Brain microvascular endothelial cell (primary cell): ENCODE measurements at regions not wholly inside any gene's neighbourhood (a gene's known extent, or its start where the extent isn't known, plus 50 kb on each side); places are given as distances from the start of the nearest gene placed in this dataset.

Experiments
- DNase-seq: peaks from one replicate; pipeline ENCODE4 v3.0.0-alpha.2; 2020
- H3K27ac ChIP-seq: fragments of 250-450 bp; sonication (Bioruptor Pico); 2 replicates; pipeline ENCODE4 v1.5.1; 2020; ENCODE audit warnings: mild to moderate bottlenecking, moderate library complexity
- H3K27me3 ChIP-seq: fragments of 250-450 bp; sonication (Bioruptor Pico); replicated peaks from 2 replicates; pipeline ENCODE4 v1.5.1; 2020; ENCODE audit warnings: mild to moderate bottlenecking
- H3K36me3 ChIP-seq: fragments of 250-450 bp; sonication (Bioruptor Pico); replicated peaks from 2 replicates; pipeline ENCODE4 v1.5.1; 2020; ENCODE audit warnings: mild to moderate bottlenecking
- H3K4me3 ChIP-seq: 2 replicates; pipeline ENCODE4 v1.5.1; 2011; ENCODE audit warnings: low read depth, mild to moderate bottlenecking, control low read depth, low read length, moderate library complexity
- in situ Hi-C: cut with HindIII; loops from 2 replicates; pipeline ENCODE4 v1.10.0; 2017; ENCODE audit warnings: low sequenced_read_pairs, low pct_ligation_motif_present
- TF ChIP-seq, protein P1 (sequence below): IDR thresholded peaks from 2 replicates; pipeline ENCODE4 v1.5.1; 2011; ENCODE audit warnings: low read depth, mild to moderate bottlenecking, moderate library complexity, low read length, control low read depth, inconsistent platforms; ENCODE audit errors: missing control alignments

- in situ Hi-C loops: no loop called here
- H3K27ac ChIP-seq: peak overlapping the region; percentile 43
- TF ChIP-seq, protein P1, sequence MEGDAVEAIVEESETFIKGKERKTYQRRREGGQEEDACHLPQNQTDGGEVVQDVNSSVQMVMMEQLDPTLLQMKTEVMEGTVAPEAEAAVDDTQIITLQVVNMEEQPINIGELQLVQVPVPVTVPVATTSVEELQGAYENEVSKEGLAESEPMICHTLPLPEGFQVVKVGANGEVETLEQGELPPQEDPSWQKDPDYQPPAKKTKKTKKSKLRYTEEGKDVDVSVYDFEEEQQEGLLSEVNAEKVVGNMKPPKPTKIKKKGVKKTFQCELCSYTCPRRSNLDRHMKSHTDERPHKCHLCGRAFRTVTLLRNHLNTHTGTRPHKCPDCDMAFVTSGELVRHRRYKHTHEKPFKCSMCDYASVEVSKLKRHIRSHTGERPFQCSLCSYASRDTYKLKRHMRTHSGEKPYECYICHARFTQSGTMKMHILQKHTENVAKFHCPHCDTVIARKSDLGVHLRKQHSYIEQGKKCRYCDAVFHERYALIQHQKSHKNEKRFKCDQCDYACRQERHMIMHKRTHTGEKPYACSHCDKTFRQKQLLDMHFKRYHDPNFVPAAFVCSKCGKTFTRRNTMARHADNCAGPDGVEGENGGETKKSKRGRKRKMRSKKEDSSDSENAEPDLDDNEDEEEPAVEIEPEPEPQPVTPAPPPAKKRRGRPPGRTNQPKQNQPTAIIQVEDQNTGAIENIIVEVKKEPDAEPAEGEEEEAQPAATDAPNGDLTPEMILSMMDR: no peak
- H3K27me3 ChIP-seq: no peaks in the 10 kb centered on the region
- no peak overlapping the region for H3K4me3 ChIP-seq
- peak; percentile 47 for DNase-seq
- H3K36me3 ChIP-seq: no peaks in the 10 kb centered on the region
Measured at GRCh38 chr2:166665991-166666940, 172.2 kb upstream of the SCN7A start.

DNA sequence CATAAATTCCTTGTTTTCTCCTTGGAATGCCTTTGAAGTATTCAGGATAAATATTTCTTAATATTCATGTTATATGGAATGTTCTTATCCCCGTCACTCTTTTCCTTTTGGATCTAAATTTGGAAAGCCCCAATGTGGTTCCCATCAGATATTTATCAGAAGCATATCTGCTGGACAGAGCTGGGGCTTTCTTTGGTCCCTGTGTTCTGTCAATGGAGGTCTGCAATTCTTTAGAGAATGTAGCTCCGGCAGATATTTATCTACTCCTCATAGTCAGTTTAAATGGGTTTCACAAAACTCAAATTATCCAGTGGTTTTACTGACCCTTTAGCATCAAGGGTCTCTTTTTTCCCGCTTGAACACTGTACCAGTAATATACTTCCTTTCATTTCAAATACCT, 167.8 kb upstream of the SCN7A start:
- H3K27ac ChIP-seq: no peak overlapping the region
- TF ChIP-seq, protein P1: no peak
- H3K4me3 ChIP-seq: no peak overlapping the region
- in situ Hi-C loops: no loop called here
- DNase-seq: no peak
- no peaks in the 10 kb centered on the region for H3K36me3 ChIP-seq
- H3K27me3 ChIP-seq: no peaks in the 10 kb centered on the region

DNA sequence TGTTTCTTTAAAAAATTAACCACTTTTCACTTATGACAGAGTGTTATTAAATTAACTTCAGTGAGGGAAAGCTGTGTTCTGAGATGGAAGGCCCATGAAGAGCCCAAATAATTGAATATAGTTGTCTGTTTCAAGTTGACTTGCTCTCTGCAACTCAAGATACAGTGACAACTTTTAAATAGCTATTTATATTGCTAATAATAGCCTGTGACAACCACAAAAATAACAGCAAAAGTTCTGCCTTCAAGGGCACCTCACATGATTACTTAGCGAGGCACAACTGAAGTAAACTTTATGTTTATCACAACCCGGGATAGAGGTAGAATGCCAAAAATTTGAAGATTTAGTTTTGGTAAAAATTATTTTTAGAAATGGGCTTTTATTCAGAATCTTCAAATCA, 167.3 kb upstream of the SCN7A start:
- in situ Hi-C loops: no loop called here
- DNase-seq: no peak
- TF ChIP-seq, protein P1: no peak
- Histone ChIP-seq H3K27ac (no peak overlapping the region), H3K4me3 (no peak overlapping the region), H3K27me3 (no peaks in the 10 kb centered on the region), H3K36me3 (no peaks in the 10 kb centered on the region)

DNA sequence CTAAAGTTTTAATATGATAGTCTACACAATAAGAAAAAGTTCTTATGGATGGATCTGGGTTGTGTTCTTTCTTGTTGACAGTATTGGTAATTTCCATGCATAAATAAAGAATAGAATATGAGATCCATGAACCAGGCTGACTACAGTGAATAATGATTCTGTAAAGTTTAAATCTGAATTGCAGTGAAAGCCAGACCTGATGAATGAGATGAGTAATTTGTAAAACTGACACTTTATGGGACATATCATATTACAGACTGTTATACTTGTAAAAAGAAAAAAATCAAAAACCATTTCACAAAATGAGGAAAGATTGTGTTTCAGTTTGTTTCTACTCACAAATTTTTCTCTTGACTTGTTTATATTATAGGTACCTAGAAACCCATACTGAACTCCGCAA, 164.9 kb upstream of the SCN7A start:
- H3K4me3 ChIP-seq: no peak overlapping the region
- no peaks in the 10 kb centered on the region for H3K36me3 ChIP-seq
- no peaks in the 10 kb centered on the region for H3K27me3 ChIP-seq
- DNase-seq: no peak
- in situ Hi-C loops: no loop called here
- H3K27ac ChIP-seq: no peak overlapping the region
- TF ChIP-seq, protein P1: no peak

- H3K36me3 ChIP-seq: no peaks in the 10 kb centered on the region
- peak; percentile 56 for DNase-seq
- no peaks in the 10 kb centered on the region for H3K27me3 ChIP-seq
- no peak overlapping the region for H3K27ac ChIP-seq
- in situ Hi-C loops: no loop called here
- TF ChIP-seq, protein P1: no peak
- H3K4me3 ChIP-seq: no peak overlapping the region
Measured at GRCh38 chr2:166653185-166653813, 159.2 kb upstream of the SCN7A start.
